Adrenal gland (tissue), 9 donors: ENCODE measurements at regions not wholly inside any gene's neighbourhood (a gene's known extent, or its start where the extent isn't known, plus 50 kb on each side); places are given as distances from the start of the nearest gene placed in this dataset.
"Not testable (repeated sequence)": the region's sequence is repeated elsewhere in the genome, so short reads cannot be mapped to it uniquely, and the experiment has no call there.

Experiments used
- DNase-seq, 7 donors: peaks; one replicate each; pipeline ENCODE4 v3.0.0-alpha.2; 2019 to 2020
- H3K27ac ChIP-seq, 5 donors: fragments of 200-600 bp; sonication (generic) in 4 of 5; 1 replicate in 3 of 5; 2 replicates in 2 of 5; pipeline versions ENCODE4 v1.5.1 to v1.8.0; 2016 to 2020; ENCODE audit warnings: mild to moderate bottlenecking in 1 of 5
- H3K27me3 ChIP-seq: fragments of 200-600 bp; 2 replicates; pipeline ENCODE4 v1.8.0; 2021
- H3K36me3 ChIP-seq, 2 donors: fragments of 200-600 bp; replicated peaks in 1 of 2; 1 replicate in 1 of 2; 2 replicates in 1 of 2; pipeline versions ENCODE4 v1.5.1 to v1.8.0; 2018 to 2022
- H3K4me1 ChIP-seq, 2 donors: fragments of 200-600 bp; replicated peaks in 1 of 2; 1 replicate in 1 of 2; 2 replicates in 1 of 2; pipeline versions ENCODE4 v1.5.1 to v1.8.0; 2018 to 2021
- H3K4me3 ChIP-seq, 4 donors: fragments of 200-600 bp; sonication (generic) in 3 of 4; one replicate each; pipeline ENCODE4 v1.5.1; 2016 to 2018
- H3K9me3 ChIP-seq, 3 donors: fragments of 200-600 bp; sonication (generic) in 1 of 3; replicated peaks in 1 of 3; 1 replicate in 2 of 3; 2 replicates in 1 of 3; pipeline versions ENCODE4 v1.5.1 to v1.8.0; 2016 to 2021
- POLR2A ChIP-seq, 2 donors: fragments of 450-650 bp; IDR thresholded peaks; one replicate each; pipeline ENCODE4 v1.6.1; 2017; ENCODE audit warnings: antibody characterized with exemption in 2 of 2, mild to moderate bottlenecking in 2 of 2, moderate library complexity in 1 of 2
- WGBS, 4 donors: extraction: QIAGEN DNeasy Blood & Tissue Kit in 2 of 4; methylation state at CpG; one replicate each; pipeline versions ENCODE4 v1.1.5 to v1.1.7; 2013 to 2017; 5-methylcytosine and 5-hydroxymethylcytosine counted together
- intact Hi-C, 2 donors: fragments of 100-400 bp; cut with DNase I; formaldehyde crosslinking; loops; one replicate each; pipeline versions ENCODE4 v1.14.1 to v1.15.0; 2022 to 2023
- TF ChIP-seq, protein P1 (sequence below), 6 experiments: fragments of 450-650 bp in 4 of 6; fragments of 200-600 bp in 2 of 6; sonication (generic) in 1 of 6; IDR thresholded peaks; 1 replicate in 5 of 6; 2 replicates in 1 of 6; pipeline versions ENCODE4 v1.5.1 to v1.8.0; 2016 to 2021; ENCODE audit warnings: antibody characterized with exemption in 6 of 6, mild to moderate bottlenecking in 2 of 6, moderate library complexity in 1 of 6
- donor health status: healthy with polysubstance abuse.
- donor health status: Bipolar disorder and iron deficiency.
- donor health status: DM: yes; HTN: yes; CAD: no.
- donor health status: DM: no; HTN: no; CAD: no.
- donor health status: DM: no; HTN: no; CAD: no.

DNA sequence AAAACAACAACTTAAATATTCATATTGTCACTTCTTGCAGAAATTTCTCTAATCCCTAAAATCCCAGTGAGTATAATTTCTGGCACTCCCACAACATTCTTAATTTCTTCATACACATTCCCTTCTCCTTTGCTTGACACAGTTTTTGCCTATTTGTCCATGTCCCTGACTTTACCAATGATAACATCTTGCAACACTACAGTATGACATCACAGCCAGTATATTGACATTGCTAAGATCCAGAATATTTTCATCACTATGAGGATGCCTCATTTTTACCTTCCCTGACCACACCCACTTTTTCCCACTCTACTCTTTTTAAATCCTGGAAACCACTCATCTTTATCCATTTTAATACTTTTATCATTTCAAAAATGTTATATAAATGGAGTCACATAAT, 292.3 kb upstream of the GK2 start:
- TF ChIP-seq POLR2A (IDR thresholded peaks at IDR 0.05) = no peak
- TF ChIP-seq, protein P1, sequence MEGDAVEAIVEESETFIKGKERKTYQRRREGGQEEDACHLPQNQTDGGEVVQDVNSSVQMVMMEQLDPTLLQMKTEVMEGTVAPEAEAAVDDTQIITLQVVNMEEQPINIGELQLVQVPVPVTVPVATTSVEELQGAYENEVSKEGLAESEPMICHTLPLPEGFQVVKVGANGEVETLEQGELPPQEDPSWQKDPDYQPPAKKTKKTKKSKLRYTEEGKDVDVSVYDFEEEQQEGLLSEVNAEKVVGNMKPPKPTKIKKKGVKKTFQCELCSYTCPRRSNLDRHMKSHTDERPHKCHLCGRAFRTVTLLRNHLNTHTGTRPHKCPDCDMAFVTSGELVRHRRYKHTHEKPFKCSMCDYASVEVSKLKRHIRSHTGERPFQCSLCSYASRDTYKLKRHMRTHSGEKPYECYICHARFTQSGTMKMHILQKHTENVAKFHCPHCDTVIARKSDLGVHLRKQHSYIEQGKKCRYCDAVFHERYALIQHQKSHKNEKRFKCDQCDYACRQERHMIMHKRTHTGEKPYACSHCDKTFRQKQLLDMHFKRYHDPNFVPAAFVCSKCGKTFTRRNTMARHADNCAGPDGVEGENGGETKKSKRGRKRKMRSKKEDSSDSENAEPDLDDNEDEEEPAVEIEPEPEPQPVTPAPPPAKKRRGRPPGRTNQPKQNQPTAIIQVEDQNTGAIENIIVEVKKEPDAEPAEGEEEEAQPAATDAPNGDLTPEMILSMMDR (IDR thresholded peaks at IDR 0.05) = no peak
- Histone ChIP-seq H3K27me3 (no peaks in the 10 kb centered on the region), H3K27ac (no peak overlapping the region), H3K4me3 (no peak overlapping the region), H3K4me1 (no peaks in the 10 kb centered on the region), H3K36me3 (no peaks in the 10 kb centered on the region), H3K9me3 (peaks cover 0 to 5% (median 0%) of the 10 kb centered on the region in 3 donors)
- intact Hi-C loops = no loop called here
- no peak for DNase-seq

DNA sequence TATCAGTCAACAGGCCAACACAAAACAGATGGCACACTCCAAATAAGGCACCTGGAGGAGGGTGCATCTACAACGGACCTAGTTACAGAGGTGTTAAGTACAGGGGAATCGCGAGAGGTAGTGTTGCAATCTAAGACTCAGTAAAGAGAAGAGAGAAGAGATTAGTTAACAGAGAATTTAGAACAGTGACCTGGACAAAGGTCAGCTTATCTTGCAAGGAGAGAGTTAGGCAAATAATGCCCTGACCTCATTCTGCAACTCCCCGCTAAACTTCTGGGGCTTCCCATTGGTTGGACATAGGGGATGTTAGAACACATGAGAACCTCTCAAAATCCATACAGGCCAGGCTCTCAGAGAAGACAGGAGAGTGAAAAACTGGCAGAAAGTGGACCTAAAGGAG, 289.4 kb upstream of the GK2 start:
- no peaks in the 10 kb centered on the region for H3K27me3 ChIP-seq
- H3K36me3 ChIP-seq = no peaks in the 10 kb centered on the region
- no peak for TF ChIP-seq POLR2A (IDR thresholded peaks at IDR 0.05)
- TF ChIP-seq, protein P1 (IDR thresholded peaks at IDR 0.05) = no peak
- no peaks in the 10 kb centered on the region for H3K4me1 ChIP-seq
- H3K4me3 ChIP-seq = no peak overlapping the region
- 83 to 86% (median 83%) methylated on average over 4 of the region's 4 CpGs for WGBS, 4 donors
- DNase-seq = no peak
- intact Hi-C loops = no loop called here
- no peak overlapping the region for H3K27ac ChIP-seq
- no peaks in the 10 kb centered on the region for H3K9me3 ChIP-seq

DNA sequence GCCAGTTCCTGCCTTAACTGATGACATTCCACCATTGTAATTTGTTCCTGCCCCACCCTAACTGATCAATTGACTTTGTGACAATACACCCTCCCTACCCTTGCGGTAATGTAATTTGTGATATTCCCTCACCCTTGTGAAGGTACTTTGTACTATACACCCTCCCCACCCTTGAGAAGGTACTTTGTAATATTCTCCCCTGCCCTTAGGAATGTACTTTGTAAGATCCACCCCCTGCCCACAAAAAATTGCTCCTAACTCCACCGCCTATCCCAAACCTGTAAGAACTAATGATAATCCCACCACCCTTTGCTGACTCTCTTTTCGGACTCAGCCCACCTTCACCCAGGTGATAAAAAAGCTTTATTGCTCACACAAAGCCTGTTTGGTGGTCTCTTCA, 288.5 kb upstream of the GK2 start:
- H3K27ac ChIP-seq, DNase-seq, intact Hi-C loops, H3K36me3 ChIP-seq, H3K4me1 ChIP-seq, H3K4me3 ChIP-seq, H3K27me3 ChIP-seq, H3K9me3 ChIP-seq: not testable (repeated sequence)
- WGBS, 4 donors = 64 to 82% (median 78%) methylated on average over 3 of the region's 3 CpGs

DNA sequence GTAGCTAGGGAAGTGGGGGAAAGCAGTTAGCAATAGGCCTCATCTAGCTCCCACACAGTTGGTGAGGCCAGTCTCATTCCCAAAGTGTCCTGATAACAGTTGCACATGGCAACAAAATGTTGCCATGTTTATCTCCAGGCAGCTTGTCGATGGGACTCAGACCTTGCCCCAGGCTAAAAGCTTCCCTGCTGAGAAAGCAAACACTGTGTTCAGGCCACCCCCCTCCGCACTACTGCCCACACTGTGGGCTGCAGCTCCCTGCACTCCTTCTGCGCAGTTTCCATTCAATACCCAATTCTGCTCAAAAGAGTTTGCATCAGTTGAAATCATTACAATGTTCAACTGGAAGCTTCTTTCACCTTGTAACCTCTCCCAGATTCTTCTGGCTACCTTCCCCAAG, 287.8 kb upstream of the GK2 start:
- TF ChIP-seq POLR2A (IDR thresholded peaks at IDR 0.05) = no peak
- TF ChIP-seq, protein P1 (IDR thresholded peaks at IDR 0.05) = no peak
- Histone ChIP-seq H3K9me3 (no peaks in the 10 kb centered on the region), H3K27ac (no peak overlapping the region), H3K4me3 (no peak overlapping the region), H3K4me1 (no peaks in the 10 kb centered on the region), H3K27me3 (no peaks in the 10 kb centered on the region), H3K36me3 (no peaks in the 10 kb centered on the region)
- intact Hi-C loops = no loop called here
- 79 to 96% (median 84%) methylated on average over 3 of the region's 3 CpGs for WGBS, 4 donors
- no peak for DNase-seq

DNA sequence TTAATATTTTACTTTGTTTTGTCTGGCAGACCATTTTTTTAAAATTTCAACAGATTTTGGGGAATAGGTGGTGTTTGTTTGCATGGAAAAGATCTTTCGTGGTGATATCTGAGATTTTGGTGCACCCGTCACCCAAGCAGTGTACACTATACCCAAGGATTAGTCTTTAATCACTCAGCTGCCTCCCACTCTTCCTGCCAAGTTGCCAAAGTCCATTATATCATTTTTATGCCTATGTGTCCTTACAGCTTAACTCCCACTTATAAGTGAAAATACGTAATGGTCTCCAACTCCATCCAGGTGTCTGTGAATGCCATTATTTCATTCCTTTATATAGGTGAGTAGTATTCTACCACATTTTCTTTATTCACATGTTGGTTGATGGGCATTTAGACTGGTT, 281.7 kb upstream of the GK2 start:
- H3K27me3 ChIP-seq = no peaks in the 10 kb centered on the region
- intact Hi-C loops = no loop called here
- H3K4me3 ChIP-seq = no peak overlapping the region
- TF ChIP-seq, protein P1 (IDR thresholded peaks at IDR 0.05) = no peak
- no peak for TF ChIP-seq POLR2A (IDR thresholded peaks at IDR 0.05)
- 74 to 85% (median 80%) methylated on average over 3 of the region's 3 CpGs for WGBS, 4 donors
- no peak overlapping the region for H3K27ac ChIP-seq
- H3K36me3 ChIP-seq = no peaks in the 10 kb centered on the region
- no peaks in the 10 kb centered on the region for H3K9me3 ChIP-seq
- no peaks in the 10 kb centered on the region for H3K4me1 ChIP-seq
- DNase-seq = no peak
